Stimulated activated CD4-positive, alpha-beta T cell treated with anti-CD3 and anti-CD28 coated beads, Interleukin-2, amount 100 ng/mL, for 24 hours (primary cell): ENCODE measurements at regions not wholly inside any gene's neighbourhood (a gene's known extent, or its start where the extent isn't known, plus 50 kb on each side); places are given as distances from the start of the nearest gene placed in this dataset.

Source experiments
- DNase-seq, 2 donors: peaks; one replicate each; pipeline ENCODE4 v3.0.0-alpha.2; 2020

DNA sequence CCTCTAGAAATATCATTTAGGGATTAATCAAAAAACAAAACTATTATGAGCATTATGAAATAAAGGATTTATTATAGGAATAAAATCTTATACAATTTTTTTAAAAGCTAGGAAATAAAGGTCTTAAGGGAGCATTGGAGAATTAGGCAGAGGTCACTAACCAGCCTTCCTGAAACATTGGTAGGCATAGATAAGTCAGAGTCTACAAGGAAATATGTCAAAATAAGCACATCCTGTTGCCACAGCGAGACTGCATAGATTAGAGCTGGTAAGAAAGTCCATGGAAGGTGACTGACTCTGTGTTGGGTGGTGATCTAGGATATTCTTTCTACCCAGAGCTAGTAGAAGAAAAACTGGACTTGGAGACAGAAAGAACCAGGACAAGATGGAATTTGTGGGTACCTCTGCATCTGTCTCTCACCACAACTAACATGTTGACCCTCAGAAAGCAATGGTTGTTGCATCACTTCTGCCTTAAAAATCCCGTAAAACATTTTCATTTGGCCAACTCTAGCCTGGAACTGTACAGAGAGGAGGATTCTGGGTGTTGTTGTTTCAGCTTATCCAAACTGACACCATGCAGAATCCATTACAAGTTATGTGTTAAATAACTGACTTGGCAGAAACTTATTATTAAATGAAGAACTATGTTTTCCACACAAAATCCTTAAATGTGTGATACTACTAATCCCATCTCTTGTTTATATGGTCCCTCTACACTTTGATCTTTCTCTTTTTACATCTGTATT, 77.1 kb downstream of the FBXO5 start:
- DNase-seq: no peak

DNA sequence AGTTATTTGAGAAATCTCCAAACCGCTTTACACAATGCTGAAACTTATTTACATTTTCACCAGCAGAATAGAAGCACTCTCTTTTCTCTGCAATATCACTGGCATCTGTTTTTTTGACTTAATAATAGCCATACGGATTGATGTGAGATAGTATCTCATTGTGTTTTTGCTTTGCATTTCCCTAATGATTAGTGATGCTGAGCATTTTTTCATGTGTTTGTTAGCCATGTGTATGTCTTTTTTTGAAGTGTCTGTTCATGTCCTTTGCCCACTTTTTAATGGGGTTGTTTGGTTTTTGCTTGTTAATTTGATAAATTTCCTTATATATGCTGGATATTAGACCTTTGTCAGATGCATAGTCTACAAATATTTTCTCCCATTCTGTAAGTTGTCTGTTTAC, 73.6 kb downstream of the FBXO5 start:
- no peak for DNase-seq

- DNase-seq: no peak
These were observed 66.8 kb downstream of the FBXO5 start for GRCh38 chr6:152916035-152916434.

DNA sequence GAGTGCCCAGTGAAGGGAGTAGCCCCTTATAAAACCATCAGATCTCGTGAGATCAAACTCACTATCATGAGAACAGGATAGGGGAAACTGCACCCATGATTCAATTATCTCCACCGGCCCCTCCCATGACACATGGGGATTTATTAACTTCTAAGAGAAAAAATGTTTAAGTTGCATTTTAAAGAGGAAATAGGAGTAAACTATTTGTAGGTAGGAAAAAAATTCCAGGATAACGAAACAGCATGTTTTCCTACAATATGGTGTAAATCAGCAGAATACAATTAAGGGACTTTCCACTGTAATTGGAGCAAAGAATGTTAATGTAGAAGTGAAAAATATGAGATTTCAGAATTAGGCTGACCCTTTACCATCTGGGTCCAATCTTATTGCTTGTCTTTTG, 63.9 kb downstream of the FBXO5 start:
- DNase-seq: no peak

DNA sequence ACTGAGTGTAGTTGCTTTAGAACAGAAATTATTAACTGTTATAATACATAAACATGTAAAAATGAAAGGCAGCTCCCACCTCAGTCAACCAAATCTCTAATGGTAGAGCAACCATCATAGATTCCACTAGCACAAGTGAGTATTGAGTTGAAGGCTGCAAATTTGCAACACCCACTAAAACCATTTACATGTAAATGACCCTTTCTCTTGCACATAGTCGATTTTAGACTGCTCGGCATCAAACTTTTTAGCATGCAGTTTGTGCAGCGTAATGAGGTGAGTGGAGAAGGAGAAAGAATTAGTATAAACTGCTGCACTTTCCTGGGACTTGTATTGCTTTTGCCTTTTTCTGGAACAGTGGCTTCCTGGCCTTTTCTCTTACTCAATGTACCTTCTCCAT, 62.8 kb downstream of the FBXO5 start:
- no peak for DNase-seq
